Body of pancreas (tissue), 4 donors: ENCODE measurements at regions not wholly inside any gene's neighbourhood (a gene's known extent, or its start where the extent isn't known, plus 50 kb on each side); places are given as distances from the start of the nearest gene placed in this dataset.

Source experiments
- POLR2A ChIP-seq, 3 donors: fragments of 450-650 bp; IDR thresholded peaks; one replicate each; pipeline ENCODE4 v1.6.1; 2016; ENCODE audit warnings: antibody characterized with exemption in 3 of 3, mild to moderate bottlenecking in 2 of 3
- TF ChIP-seq, protein P1 (sequence below), 7 experiments: fragments of 450-650 bp in 4 of 7; fragments of 200-600 bp in 3 of 7; sonication (generic) in 3 of 7; IDR thresholded peaks; one replicate each; pipeline ENCODE4 v1.5.1; 2016 to 2019; ENCODE audit warnings: antibody characterized with exemption in 7 of 7

GRCh38 chr12:94791933-94792332, 141.6 kb upstream of the TMCC3 start:
- TF ChIP-seq, protein P1, sequence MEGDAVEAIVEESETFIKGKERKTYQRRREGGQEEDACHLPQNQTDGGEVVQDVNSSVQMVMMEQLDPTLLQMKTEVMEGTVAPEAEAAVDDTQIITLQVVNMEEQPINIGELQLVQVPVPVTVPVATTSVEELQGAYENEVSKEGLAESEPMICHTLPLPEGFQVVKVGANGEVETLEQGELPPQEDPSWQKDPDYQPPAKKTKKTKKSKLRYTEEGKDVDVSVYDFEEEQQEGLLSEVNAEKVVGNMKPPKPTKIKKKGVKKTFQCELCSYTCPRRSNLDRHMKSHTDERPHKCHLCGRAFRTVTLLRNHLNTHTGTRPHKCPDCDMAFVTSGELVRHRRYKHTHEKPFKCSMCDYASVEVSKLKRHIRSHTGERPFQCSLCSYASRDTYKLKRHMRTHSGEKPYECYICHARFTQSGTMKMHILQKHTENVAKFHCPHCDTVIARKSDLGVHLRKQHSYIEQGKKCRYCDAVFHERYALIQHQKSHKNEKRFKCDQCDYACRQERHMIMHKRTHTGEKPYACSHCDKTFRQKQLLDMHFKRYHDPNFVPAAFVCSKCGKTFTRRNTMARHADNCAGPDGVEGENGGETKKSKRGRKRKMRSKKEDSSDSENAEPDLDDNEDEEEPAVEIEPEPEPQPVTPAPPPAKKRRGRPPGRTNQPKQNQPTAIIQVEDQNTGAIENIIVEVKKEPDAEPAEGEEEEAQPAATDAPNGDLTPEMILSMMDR (IDR thresholded peaks at IDR 0.05), result no peak
- TF ChIP-seq POLR2A (IDR thresholded peaks at IDR 0.05), result no peak
